HK-2 (cell line): ENCODE measurements at regions not wholly inside any gene's neighbourhood (a gene's known extent, or its start where the extent isn't known, plus 50 kb on each side); places are given as distances from the start of the nearest gene placed in this dataset.
"Not testable (repeated sequence)": the region's sequence is repeated elsewhere in the genome, so short reads cannot be mapped to it uniquely, and the experiment has no call there.

Experiments used
- DNase-seq: peaks from one replicate; pipeline ENCODE4 v3.0.0-alpha.2; 2018; ENCODE audit not compliant: unreplicated experiment

DNA sequence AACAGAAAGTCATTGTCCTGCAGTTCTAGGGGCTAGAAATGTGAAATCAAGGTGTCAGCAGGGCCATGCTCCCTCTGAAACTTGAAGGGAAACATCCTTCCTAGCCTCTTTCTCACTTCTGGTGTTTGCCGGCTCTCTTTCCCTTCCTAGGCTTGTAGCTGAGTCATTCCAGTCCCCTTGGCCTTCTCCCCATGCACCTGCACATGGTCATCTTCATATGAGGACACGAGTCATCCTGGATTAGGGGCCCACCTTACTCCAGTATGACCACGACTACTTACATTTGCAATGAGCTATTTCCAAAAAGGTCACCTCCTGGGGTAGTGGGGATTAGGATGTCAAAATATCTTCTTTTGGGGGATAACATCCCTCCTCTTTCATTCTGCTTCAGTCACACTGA lies 168.5 kb upstream of the CXCR4 start:
- DNase-seq = no peak

DNA sequence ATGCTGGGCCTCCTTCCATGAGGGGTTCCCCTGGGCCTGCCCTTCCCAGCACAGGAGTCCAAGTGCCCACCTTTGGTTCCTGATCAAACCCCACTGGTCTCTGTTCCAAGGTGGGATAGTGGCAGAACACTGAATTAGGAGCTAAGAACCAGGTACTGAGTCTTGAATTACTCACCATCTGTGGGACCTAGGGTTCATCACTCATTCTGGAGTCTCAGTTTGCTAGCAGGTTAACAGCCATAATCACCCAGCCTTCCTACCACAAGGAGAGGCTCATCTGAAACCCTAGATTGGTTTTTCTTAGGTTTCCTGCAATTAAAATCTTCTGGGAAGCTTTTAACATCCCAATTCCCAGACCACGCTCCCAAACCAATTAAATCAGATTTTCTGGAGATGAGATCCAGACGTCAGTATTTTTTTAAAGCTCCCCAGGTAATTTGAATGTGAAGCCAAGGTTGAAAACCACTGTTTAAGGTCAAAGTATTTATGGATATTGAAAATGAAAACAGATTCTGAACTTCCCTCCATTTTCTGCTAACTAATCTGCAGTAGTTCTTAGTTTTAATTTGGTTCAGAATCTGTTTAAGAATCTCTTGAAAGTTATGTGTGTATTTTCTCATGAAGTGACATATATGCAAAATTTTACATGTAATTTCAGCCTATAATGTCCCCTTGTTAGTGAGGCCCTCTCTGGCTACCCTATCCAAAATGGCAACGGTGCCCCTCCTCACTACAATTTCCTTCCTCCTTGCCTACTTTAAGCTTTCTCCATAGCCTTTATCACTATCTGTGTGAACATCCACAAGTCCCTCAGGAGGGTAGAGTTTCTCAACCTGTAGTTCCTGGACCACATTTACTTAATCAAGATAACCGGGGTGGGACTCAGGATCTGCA lies 166.5 kb upstream of the CXCR4 start:
- no peak for DNase-seq

DNA sequence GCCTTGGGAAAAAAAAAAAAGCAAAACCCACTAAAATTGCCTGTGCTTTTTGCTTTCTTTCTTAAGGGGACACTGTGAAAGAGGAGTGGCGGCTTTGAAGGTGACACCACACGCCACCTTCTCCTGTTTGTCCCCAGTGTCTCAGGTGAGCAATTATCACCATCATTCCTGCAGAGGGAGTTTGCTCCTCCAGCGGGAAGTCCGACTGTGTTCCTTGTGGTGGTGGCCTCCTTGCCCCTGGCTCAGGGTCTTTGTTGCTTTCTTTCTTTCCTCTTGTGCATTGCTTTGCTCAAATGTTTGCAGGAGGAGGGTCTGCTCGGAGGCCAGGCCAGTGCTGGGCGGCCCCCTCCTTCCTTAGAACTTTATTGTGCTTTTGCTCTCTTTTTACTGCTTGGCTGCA lies 164.3 kb upstream of the CXCR4 start:
- DNase-seq = no peak

DNA sequence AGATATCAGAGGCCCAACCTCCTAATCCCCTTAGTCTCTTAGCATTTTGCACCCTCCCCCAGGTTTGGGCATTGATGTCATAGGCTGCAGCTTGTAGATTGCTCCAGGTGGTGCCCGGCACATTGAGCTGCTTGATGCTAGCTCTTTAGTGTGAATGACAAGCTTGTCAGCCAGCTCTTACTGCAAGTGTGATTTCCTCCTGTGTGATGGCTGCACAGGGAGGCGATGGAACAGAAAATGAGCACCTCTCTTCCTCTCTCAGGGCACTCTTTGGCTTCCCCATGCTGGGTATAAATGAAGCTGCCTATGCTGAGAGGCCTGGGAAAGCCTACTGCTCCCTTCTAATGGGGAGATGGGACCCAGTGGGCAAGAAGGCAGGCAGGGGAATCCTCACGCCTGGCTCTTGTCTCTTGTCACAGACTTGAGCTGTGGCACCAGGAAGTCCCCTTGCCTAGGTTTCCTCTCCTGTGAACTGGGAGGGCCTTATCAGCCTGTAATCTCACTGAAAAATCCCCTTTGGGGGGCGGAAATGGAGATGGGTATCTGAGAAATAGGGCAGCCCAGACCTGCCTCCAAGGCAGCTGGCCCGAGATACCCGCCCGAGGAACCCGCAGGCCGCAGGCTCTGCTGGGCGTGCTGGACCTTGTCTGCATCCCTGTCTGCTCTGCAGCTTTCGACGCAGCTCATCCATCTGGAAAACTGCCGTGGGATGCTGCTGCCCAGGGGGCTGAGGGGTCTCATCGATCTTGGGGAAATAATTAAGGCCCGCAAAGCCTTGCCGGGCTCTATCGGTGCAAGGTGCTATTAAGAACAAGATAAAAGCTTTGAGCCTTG lies 163.5 kb upstream of the CXCR4 start:
- DNase-seq = no peak

DNA sequence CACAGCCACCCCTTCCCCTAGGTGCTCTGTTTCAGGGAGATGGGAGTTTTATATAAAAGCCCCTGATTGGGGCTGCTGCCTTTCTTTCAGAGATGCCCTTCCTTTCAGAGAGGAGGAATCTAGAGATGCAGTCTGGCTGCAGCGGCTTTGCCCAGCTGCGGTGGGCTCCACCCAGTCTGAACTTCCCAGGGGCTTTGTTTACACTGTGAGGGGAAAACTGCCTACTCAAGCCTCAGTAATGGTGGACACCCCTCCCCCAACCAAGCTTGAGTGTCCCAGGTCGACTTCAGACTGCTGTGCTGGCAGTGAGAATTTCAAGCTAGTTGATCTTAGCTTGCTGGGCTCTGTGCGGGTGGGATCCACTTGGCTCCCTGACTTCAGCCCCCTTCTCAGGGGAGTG lies 148.4 kb upstream of the CXCR4 start:
- not testable (repeated sequence) for DNase-seq

DNA sequence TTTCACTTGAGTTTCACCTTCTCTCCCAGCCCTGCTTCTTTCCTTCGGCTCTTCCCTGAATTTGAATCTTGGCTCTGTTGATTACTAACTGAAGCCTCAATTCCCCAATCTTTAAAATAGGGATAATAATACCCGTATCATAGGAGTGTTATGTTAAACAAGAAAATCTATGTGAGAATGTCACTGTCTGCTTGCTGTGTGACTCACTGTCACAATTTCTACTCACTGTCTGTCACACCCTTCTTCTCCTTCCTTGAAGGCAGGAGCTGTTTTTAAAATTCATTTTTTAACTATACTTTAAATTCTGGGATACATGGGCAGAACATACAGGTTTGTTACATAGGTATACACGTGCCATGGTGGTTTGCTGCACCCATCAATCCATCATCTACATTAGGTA lies 141.6 kb upstream of the CXCR4 start:
- DNase-seq = no peak

DNA sequence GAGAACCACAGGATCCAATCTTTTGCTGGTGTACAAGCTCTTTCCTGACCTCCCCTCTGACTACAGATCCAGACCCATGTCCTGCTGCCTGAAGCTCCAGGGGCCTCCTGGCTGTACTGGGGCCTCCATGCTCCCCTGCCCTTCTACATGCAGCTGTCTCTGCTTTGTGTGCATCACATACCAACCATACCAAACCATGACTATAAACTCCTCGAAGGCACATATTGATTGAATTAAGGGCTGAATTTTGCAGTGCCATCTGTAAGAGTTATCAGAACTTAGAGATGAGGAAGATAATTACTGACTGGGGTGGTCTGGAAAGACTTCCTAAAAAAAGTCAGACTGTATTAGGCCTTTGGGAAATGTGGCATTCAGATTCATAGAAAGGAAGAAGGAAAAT lies 139.9 kb upstream of the CXCR4 start:
- DNase-seq = no peak

DNA sequence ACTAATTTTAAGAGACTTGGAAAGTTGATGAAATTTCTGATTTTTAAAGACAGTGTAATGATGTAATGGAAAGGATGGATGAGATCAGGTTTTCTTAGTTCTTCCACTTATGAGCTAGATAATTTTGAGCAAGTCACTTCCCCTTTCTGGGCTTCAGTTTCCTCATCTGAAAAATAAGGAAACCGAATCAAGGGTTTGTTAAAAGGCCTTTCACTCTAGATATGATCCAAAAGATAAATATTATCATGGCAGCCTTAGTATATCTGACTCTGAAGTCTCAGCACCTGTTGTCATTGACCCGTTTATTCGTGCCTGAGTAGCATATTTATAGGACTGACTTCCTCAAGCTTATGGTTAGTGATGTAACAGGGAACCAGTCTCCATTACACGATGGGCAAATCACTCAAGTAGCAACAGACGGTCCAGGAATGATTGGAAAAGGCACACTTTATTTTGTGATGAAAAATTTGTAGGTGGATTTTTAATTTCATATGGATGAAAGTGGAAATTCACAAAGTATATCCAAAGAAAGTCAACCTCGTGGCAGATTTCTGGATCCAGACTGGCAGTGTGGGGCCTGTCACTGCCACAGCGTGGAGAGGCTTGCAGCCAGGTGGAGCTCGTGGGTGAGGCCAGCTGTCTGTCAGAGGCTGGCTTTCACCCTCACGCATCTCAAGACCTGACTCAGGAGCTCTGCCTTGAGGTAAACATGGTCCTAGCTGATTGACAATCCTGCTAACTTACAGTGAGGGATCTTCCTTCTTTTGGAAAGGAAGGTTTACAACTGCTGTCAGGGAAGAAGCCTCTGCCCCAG lies 137.9 kb upstream of the CXCR4 start:
- no peak for DNase-seq

DNA sequence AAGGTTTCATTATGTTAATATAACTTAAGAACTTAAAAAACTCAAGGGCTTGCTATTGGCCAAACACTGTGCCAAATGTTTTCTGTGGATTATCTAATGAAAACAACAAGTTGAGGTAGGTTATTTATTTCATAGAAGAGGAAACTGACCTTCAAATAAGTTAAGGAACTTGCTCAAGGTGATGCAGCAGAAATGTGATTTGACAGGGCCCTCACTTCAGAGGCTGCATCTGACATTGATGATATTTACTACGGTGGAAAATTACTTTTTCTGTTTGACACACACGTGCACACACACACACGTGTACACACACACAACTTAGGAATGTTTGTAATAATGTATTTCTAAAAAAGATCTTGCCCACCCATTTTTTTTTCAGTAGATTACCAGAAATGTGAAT lies 137.2 kb upstream of the CXCR4 start:
- no peak for DNase-seq

DNA sequence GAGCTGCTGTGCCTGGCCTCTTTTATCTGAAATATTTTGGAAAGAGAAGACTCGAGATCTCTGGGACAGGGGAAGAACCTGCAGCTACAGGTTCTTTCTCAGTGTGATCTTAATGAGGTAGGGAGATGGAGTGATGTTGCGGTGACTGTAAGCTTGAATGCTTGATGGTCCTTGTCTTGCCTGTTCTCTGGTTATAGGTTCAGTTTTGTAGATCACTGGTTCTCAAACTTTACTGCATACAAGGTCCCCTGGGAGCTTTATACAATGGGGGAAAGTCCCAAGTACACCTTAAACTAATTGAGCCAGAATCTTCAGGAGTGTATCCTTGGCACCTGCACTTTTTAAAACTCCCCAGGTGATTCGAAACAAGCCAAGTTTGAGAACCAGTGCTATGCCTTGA lies 136.7 kb upstream of the CXCR4 start:
- DNase-seq = no peak

DNA sequence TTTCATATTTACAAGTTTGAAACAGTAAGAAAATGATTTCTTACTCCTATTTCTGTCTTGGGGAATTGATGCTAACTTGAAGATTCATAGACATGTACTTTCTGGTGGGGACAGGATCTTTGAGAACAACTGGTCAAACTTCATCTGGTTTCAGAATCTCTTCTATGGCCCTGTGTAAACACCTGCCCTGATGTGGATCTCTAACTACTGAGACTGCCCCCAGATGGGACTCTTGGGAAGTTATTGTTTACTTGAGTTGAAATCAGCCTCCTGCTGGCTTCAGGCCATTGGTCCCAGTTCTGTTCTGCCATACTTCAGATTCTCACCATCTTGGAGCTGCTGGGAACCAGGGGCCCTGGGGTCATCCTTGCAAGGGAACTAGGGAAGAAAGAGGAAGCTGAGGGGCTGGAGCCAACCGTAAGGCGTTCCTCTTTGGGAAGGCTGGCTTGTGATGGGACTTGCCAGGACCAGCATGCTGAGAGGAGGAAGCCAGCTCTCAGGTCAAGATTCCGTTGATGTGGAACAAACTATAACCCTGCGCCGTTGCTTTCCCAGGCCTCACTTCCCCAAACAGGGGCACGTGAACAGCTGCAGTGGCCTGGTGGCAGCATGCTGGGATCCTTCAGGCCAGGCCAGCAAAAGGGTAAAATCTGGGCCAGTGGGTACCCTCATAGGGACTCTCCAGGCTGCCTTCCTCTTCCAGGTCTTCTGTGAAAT lies 135.5 kb upstream of the CXCR4 start:
- no peak for DNase-seq

DNA sequence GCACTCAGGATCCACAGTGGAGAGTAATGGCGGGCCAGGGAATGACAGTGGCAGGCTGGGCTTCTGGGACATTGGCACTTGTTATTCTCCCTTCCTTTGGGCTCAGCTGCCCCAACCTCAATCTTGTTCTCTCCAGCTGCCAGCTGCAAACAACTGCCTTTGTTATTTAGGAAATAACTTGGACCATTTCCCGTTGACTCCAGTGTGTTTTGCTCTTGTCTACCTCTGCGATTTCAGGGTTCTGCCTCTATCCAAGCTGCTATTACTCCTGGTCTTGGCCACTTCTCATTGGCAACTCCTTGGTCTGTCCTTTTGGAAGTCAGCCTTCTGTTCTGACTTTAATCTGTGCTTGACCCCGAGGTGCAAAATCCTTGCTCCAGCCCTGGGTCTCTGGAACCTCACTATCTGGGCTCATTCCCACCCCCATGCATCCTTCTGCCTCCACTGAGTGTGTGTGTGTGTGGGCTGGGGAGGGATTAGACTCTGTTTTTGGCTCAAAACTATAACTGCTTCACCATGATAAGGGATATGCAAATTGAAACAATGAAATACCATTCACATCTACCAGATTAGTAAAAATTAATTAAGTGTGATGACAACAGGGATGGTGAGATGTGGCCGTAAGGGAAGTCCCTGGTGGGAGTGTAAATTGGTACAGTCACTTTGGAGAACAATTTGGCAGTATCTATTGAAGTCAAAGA lies 134.1 kb upstream of the CXCR4 start:
- DNase-seq = no peak

DNA sequence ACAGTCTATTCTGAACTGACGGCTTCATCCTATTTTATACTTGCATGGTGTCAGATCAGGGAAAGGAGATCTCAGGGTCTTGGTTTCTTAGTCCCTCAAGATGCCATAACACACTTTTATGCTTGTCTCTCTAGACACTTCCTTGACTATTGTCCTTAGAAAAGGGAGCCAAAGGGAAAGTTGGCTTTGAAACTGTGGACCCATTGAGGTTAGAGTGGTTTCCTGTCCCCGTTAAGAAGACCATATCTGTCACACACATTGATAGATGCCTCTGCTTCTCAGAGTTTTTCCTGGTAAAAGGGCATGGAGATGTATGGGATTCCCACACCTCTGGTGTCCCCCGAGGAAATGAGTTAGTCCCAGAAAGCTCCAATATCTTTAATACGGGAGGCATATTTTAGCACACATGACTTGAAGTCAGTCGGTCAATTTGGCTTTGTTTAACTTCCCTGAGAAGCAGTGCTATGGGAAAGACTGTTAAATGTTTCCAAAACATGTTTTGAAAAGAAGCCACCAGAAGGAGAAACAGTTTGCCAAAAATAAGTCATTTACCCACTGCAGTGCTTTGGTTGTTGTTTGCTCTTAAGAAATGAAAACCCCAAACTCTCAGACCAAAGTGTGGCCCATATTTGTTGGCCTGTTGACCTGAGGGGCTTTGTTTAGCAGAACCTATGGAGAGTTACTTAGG lies 133.4 kb upstream of the CXCR4 start:
- no peak for DNase-seq

DNA sequence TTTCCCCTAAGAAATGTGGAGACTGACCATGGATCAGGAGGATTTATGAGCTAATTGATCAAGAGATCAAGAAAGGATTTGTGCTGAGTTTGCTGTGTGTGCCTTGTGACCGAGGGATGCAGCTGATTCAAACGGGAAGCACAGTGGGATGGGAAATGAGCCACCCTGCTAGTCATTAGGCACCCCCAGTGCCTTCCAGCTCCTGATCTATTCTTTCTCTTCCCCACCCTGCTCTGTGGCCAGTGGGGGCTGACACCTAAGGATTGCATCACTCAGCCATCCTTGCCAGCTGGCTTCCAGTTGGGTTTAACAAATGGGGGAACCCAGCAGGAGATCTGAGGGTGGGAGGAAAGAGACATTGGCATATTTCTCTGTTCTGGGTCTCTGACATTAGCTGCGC lies 132.2 kb upstream of the CXCR4 start:
- no peak for DNase-seq

DNA sequence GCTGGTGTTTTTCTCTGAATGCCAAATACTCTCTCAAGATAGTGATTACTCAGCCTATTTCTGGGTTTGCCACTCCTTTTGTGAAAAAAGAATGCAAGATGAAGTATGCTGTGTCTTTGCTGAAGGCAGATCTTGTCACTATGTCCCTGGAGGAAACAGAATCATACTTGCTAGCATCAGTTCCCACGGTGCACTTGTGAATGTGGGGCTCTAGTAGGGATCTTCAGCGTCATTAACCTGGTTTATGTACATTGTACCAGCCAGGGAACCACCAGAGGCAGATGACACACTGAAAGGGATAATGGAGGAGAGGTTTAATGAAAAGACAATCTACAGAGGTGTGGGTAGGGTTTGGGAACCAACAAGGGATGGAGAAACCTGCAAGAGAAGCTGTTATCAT lies 131.0 kb upstream of the CXCR4 start:
- DNase-seq = no peak

DNA sequence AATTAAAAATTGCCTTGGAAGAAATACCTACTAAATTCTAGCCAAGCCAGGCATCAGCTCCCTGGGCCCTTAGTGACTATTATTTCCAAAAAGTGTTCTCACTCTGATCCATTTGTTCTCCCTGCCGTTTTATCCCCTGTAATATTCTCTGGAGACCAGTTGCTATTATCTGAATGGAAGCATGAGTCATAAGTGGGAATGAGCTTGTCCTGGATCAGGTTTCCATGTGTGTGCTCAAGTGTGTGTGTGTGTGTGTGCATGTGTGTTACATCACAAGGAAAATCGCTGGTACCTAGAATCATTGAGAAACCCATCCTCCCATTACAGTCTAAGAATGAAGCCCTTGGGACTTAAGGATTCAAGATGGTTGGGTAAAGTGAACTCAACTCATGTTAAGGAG lies 130.3 kb upstream of the CXCR4 start:
- no peak for DNase-seq

DNA sequence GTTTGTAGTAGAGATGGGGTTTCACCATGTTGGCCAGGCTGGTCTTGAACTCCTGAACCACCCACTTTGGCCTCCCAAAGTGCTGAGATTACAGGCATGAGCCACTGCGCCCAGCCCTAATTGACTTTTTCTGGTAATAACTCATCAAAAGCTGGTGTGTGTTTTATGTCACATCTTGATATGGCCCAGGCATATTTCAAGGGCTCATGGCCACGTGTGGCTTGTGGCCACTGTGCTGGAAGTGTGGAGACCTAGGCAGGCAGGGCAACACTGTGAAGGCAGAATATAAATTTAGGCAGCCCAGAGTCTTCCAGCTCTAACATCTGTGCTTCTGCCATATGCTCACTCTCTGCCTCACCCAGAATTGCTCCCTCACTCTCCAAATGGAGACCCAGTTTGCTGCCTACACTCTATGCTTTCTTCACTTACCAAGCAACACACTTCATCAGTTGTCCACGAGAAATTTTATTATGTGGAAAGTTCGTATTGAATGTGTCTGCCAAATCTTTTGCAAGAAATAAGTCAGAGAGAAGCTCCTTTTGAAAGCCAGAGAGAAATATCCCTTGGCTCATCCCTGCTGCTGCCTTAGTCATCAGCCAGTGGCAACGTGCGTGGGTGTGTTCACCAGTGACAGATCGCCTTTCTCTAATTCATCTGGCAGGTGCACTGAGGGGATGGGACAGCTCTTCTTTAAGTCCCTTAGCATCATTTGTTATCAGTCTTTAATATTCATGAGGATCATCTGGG lies 129.4 kb upstream of the CXCR4 start:
- DNase-seq = no peak

DNA sequence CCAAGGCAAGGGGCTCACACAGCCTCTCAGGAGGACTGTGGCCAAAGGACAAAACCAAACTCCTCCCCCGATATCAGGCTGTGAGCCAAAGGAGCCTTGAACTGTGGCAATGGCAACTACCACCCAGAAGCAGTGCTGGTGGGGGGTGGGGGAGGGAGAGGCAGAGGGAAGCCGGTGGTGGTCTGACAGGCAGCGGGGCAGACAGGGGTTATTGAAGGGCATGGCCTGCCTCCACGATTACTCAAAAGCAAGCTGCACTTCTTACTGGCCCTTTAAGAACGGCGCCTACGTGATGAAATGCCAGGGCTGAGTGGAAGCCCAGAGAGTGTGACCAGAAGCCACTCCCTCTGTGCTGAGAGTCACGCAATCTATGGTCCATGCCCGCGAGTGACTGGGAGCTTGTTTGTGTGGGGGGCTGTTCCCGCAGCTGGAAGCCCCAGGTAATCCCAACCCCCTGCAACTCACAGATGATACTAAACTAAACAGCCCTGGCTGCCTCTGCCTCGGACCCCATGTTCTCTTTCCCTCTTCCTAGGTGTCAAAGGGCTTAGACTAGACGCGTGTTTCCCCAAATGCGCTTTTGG lies 128.2 kb upstream of the CXCR4 start:
- peak; percentile 14 for DNase-seq

DNA sequence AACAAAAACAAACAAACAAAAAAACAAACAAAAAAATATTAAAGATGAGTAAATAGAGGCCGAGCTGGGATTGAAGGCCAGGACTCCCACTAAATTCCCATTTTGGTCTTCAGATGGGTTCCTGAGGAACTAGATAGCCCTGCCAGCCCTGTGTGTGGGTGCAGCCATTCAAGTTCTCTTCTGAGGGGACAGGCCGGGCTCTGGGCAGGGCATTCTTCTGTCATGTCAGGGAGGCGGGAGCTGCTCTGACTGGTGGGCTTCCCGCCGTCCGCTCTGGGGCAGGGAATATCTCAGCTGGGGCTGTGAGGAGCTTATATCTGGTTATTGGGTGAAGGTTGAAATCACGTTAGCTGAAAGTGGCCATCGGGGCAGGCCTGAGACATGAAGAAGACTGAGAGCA lies 127.3 kb upstream of the CXCR4 start:
- DNase-seq = no peak
